Sigmoid colon (tissue), 6 donors: ENCODE measurements at regions not wholly inside any gene's neighbourhood (a gene's known extent, or its start where the extent isn't known, plus 50 kb on each side); places are given as distances from the start of the nearest gene placed in this dataset.

Experiments used
- DNase-seq: peaks from one replicate; pipeline ENCODE4 v3.0.0-alpha.2; 2019
- H3K27ac ChIP-seq, 4 donors: fragments of 200-600 bp; sonication (generic); one replicate each; pipeline ENCODE4 v1.5.1; 2016 to 2019; ENCODE audit warnings: mild to moderate bottlenecking in 1 of 4
- H3K27me3 ChIP-seq, 3 donors: fragments of 200-600 bp; sonication (generic); one replicate each; pipeline ENCODE4 v1.5.1; 2019; ENCODE audit warnings: mild to moderate bottlenecking in 1 of 3
- H3K36me3 ChIP-seq, 4 donors: fragments of 200-600 bp; sonication (generic); one replicate each; pipeline ENCODE4 v1.5.1; 2016 to 2019
- H3K4me1 ChIP-seq, 4 donors: fragments of 200-600 bp; sonication (generic); one replicate each; pipeline ENCODE4 v1.5.1; 2017 to 2019
- H3K4me3 ChIP-seq, 4 donors: fragments of 200-600 bp; sonication (generic); one replicate each; pipeline ENCODE4 v1.5.1; 2017 to 2019; ENCODE audit warnings: mild to moderate bottlenecking in 2 of 4, moderate library complexity in 1 of 4
- H3K9me3 ChIP-seq, 4 donors: fragments of 200-600 bp in 3 of 4; sonication (generic) in 3 of 4; one replicate each; pipeline versions ENCODE4 v1.5.1 to v1.6.1; 2013 to 2019
- CTCF ChIP-seq, 4 experiments: fragments of 450-650 bp in 3 of 4; fragments of 200-600 bp in 1 of 4; IDR thresholded peaks; one replicate each; pipeline ENCODE4 v1.5.1; 2016 to 2019; ENCODE audit warnings: antibody characterized with exemption in 4 of 4, mild to moderate bottlenecking in 3 of 4, moderate library complexity in 2 of 4
- EP300 ChIP-seq, 4 donors: sonication (generic); formaldehyde crosslinking; IDR thresholded peaks; one replicate each; pipeline ENCODE4 v1.6.1; 2017; ENCODE audit warnings: antibody characterized with exemption in 4 of 4
- POLR2A ChIP-seq, 2 donors: fragments of 450-650 bp; IDR thresholded peaks; one replicate each; pipeline ENCODE4 v1.6.1; 2016; ENCODE audit warnings: antibody characterized with exemption in 2 of 2, mild to moderate bottlenecking in 2 of 2, moderate library complexity in 2 of 2
- POLR2AphosphoS5 ChIP-seq, 4 donors: sonication (generic); formaldehyde crosslinking; IDR thresholded peaks; one replicate each; pipeline ENCODE4 v1.6.1; 2017; ENCODE audit warnings: antibody characterized with exemption in 4 of 4
- WGBS, 2 donors: extraction: QIAGEN DNeasy Blood & Tissue Kit; methylation state at CpG; one replicate each; pipeline ENCODE4 v1.1.7; 2013; 5-methylcytosine and 5-hydroxymethylcytosine counted together
- intact Hi-C: fragments of 100-400 bp; cut with DNase I; formaldehyde crosslinking; loops from one replicate; pipeline ENCODE4 v1.15.1; 2023
- donor health status: healthy with polysubstance abuse.
- donor health status: healthy.

DNA sequence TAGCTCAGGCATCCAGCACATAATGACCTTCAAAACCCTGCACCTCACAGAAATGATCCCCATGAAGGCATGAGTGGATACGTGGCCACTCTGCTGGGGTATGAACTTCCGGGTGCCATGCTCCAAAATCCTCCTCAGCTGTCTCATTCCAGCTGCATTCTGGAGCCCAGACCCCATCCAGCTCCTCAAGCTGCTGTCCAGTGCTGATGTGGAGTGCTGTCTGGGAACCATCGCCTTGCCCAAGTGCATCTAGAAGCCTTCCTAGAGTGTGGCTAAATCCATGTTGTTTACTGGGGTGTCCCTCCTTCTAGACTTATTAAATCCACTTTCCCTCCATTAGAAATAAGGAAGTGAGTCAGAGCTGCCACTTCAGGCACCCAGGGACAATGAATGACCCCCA, 130.8 kb upstream of the PTPRT start:
- intact Hi-C loops = no loop called here
- H3K4me1 ChIP-seq = peaks cover 0 to 10% (median 4%) of the 10 kb centered on the region in 4 donors
- no peaks in the 10 kb centered on the region for H3K36me3 ChIP-seq
- 64 to 76% methylated on average over 3 of the region's 3 CpGs for WGBS, 2 donors
- TF ChIP-seq POLR2AphosphoS5 (IDR thresholded peaks at IDR 0.05) (no peak), CTCF (IDR thresholded peaks at IDR 0.05) (no peak), POLR2A (IDR thresholded peaks at IDR 0.05) (no peak), EP300 (IDR thresholded peaks at IDR 0.05) (no peak)
- no peaks in the 10 kb centered on the region for H3K9me3 ChIP-seq
- no peak for DNase-seq
- no peak overlapping the region for H3K27ac ChIP-seq
- H3K4me3 ChIP-seq = no peak overlapping the region
- peaks cover 0 to 4% (median 0%) of the 10 kb centered on the region in 3 donors for H3K27me3 ChIP-seq

- no peaks in the 10 kb centered on the region for H3K36me3 ChIP-seq
- TF ChIP-seq POLR2AphosphoS5 (IDR thresholded peaks at IDR 0.05) (no peak), EP300 (IDR thresholded peaks at IDR 0.05) (no peak), POLR2A (IDR thresholded peaks at IDR 0.05) (no peak)
- 70 to 72% methylated on average over 5 of the region's 5 CpGs for WGBS, 2 donors
- peaks cover 0 to 4% (median 0%) of the 10 kb centered on the region in 3 donors for H3K27me3 ChIP-seq
- H3K27ac ChIP-seq = no peak overlapping the region
- DNase-seq = no peak
- H3K4me3 ChIP-seq = no peak overlapping the region
- intact Hi-C loops = no loop called here
- H3K4me1 ChIP-seq = peaks cover 0 to 10% (median 4%) of the 10 kb centered on the region in 4 donors
- H3K9me3 ChIP-seq = no peaks in the 10 kb centered on the region
These were observed 129.1 kb upstream of the PTPRT start for GRCh38 chr20:43318755-43319297.

DNA sequence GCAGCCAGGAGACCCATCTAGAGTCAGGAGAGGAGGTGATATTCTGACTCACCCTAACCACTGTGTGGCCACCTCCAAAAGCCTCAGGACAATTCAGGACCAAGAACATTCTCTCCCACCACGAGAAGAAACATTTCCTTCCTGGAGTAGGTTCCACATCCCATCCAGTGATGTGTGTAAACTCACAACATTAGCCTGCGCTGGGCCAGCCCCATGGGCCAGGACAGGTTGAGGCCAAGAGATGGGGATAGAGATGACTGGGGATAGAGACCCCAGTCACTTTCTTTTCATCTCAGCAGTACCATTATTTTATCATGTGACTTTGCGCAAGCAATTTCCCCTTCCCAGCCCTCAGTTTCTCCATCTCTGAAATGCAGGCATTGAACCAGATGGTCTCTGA, 126.6 kb upstream of the PTPRT start:
- whole genome bisulfite sequencing, 2 donors = 76 to 77% methylated on average over 3 of the region's 3 CpGs
- Histone ChIP-seq H3K27ac (no peak overlapping the region), H3K9me3 (no peaks in the 10 kb centered on the region), H3K36me3 (no peaks in the 10 kb centered on the region), H3K4me1 (no peaks in the 10 kb centered on the region), H3K4me3 (no peak overlapping the region), H3K27me3 (peaks cover 0 to 4% (median 0%) of the 10 kb centered on the region in 3 donors)
- TF ChIP-seq POLR2AphosphoS5 (IDR thresholded peaks at IDR 0.05) = no peak
- no peak for TF ChIP-seq EP300 (IDR thresholded peaks at IDR 0.05)
- TF ChIP-seq CTCF (IDR thresholded peaks at IDR 0.05) = no peak
- TF ChIP-seq POLR2A (IDR thresholded peaks at IDR 0.05) = no peak
- no peak for DNase-seq
- intact Hi-C loops = no loop called here

GRCh38 chr20:43309266-43309665, 119.6 kb upstream of the PTPRT start:
- no peaks in the 10 kb centered on the region for H3K36me3 ChIP-seq
- no peaks in the 10 kb centered on the region for H3K4me1 ChIP-seq
- no peak overlapping the region for H3K4me3 ChIP-seq
- intact Hi-C loops = no loop called here
- no peak for DNase-seq
- TF ChIP-seq EP300 (IDR thresholded peaks at IDR 0.05) (no peak), POLR2AphosphoS5 (IDR thresholded peaks at IDR 0.05) (no peak), CTCF (IDR thresholded peaks at IDR 0.05) (no peak)
- no peaks in the 10 kb centered on the region for H3K9me3 ChIP-seq
- H3K27ac ChIP-seq = no peak overlapping the region
- no peaks in the 10 kb centered on the region for H3K27me3 ChIP-seq

GRCh38 chr20:43306837-43307236, 117.1 kb upstream of the PTPRT start:
- Histone ChIP-seq H3K4me3 (no peak overlapping the region), H3K27me3 (no peaks in the 10 kb centered on the region), H3K27ac (no peak overlapping the region), H3K36me3 (no peaks in the 10 kb centered on the region), H3K9me3 (no peaks in the 10 kb centered on the region), H3K4me1 (no peaks in the 10 kb centered on the region)
- DNase-seq = no peak
- 81 to 87% methylated on average over 4 of the region's 4 CpGs for whole genome bisulfite sequencing, 2 donors
- TF ChIP-seq POLR2AphosphoS5 (IDR thresholded peaks at IDR 0.05) = no peak
- no peak for TF ChIP-seq EP300 (IDR thresholded peaks at IDR 0.05)
- TF ChIP-seq CTCF (IDR thresholded peaks at IDR 0.05) = no peak
- no peak for TF ChIP-seq POLR2A (IDR thresholded peaks at IDR 0.05)
- intact Hi-C loops = no loop called here
